ENCODE measurements at regions not wholly inside any gene's neighbourhood (a gene's known extent, or its start where the extent isn't known, plus 50 kb on each side); places are given as distances from the start of the nearest gene placed in this dataset.

DNA sequence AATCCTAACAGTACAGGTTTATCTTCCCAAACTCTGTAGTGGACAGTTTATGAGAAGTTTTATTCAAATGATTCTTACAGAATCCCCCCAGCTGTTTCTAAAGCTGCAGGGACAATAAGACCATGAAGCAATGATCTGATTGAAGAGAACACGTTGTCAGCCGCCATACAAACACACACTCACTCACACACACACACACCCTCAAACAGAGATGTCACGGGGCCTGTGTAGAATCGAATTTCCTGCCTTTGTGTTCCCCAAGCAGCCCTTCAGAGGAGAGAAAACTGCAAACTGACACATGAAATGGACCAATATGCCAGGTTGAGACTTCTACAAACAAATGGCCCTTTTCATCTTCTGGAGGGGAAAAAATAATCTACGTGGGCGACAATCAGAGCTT lies 80.5 kb upstream of the TBX3 start:
- Histone ChIP-seq H2AFZ (ENCODE audit: low read length) (no peak overlapping the region), H3K79me2 (ENCODE audit: insufficient read depth, low read length) (no peaks in the 10 kb centered on the region), H3K9me2 (ENCODE audit: low read depth, low read length) (no peaks in the 10 kb centered on the region), H3K27ac (ENCODE audit: low read depth, low read length, poor library complexity, severe bottlenecking) (no peak overlapping the region), H3K9ac (ENCODE audit: low read length) (no peak overlapping the region), H3K9me3 (ENCODE audit: low read length) (no peaks in the 10 kb centered on the region), H3K4me3 (ENCODE audit: low read depth, low read length, poor library complexity, severe bottlenecking) (no peak overlapping the region), H3K4me1 (ENCODE audit: insufficient read depth, low read length, severe bottlenecking) (no peaks in the 10 kb centered on the region), H3K36me3 (ENCODE audit: insufficient read depth, low read length) (no peaks in the 10 kb centered on the region), H4K20me1 (ENCODE audit: insufficient read depth, low read length) (no peaks in the 10 kb centered on the region), H3F3A (ENCODE audit: insufficient read depth, low read length) (no peaks in the 10 kb centered on the region), H3K4me2 (ENCODE audit: low read length) (no peak overlapping the region), H3K27me3 (ENCODE audit: insufficient read depth, low read length) (no peaks in the 10 kb centered on the region)
- TF ChIP-seq, protein P1, sequence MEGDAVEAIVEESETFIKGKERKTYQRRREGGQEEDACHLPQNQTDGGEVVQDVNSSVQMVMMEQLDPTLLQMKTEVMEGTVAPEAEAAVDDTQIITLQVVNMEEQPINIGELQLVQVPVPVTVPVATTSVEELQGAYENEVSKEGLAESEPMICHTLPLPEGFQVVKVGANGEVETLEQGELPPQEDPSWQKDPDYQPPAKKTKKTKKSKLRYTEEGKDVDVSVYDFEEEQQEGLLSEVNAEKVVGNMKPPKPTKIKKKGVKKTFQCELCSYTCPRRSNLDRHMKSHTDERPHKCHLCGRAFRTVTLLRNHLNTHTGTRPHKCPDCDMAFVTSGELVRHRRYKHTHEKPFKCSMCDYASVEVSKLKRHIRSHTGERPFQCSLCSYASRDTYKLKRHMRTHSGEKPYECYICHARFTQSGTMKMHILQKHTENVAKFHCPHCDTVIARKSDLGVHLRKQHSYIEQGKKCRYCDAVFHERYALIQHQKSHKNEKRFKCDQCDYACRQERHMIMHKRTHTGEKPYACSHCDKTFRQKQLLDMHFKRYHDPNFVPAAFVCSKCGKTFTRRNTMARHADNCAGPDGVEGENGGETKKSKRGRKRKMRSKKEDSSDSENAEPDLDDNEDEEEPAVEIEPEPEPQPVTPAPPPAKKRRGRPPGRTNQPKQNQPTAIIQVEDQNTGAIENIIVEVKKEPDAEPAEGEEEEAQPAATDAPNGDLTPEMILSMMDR (IDR thresholded peaks at IDR 0.05; ENCODE audit: low read length), result no peak
- no peak for TF ChIP-seq EZH2 (IDR thresholded peaks at IDR 0.05; ENCODE audit: borderline replicate concordance, low read length)

DNA sequence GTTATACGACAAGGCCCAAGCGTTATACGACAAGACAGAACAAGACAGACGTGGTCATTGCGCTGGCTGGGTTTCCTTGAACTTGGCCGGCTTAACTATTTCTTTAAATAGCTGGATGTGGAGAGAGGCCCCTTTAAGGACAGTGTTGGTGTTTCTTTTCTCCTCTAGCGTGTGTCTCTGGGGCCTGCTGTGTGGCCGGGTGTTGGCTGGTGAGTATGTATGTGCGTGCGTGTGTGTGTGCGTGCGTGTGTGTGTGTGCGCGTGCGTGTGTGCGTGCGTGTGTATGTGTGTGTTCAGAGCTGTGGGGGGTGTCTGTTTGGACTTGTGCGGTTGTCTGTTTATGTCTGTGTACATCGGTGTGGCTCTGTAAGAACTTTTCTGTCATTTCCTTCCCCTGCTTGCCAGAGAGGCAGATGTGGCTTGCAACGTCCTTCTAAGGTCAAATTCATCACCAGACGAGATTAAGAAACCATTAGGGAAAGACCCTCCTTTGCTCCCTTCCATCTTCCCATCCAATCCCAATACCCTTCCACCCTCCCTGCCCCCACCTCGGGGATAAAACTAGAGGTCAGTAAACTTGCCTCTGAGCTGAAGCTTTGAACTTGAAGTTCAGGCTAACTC lies 78.6 kb upstream of the TBX3 start:
- H3K36me3 ChIP-seq (ENCODE audit: insufficient read depth, low read length), result no peaks in the 10 kb centered on the region
- no peaks in the 10 kb centered on the region for H3K9me3 ChIP-seq (ENCODE audit: low read length)
- H3K79me2 ChIP-seq (ENCODE audit: insufficient read depth, low read length), result no peaks in the 10 kb centered on the region
- H3F3A ChIP-seq (ENCODE audit: insufficient read depth, low read length), result no peaks in the 10 kb centered on the region
- H3K27me3 ChIP-seq (ENCODE audit: insufficient read depth, low read length), result no peaks in the 10 kb centered on the region
- H3K27ac ChIP-seq (ENCODE audit: low read depth, low read length, poor library complexity, severe bottlenecking), result no peak overlapping the region
- no peaks in the 10 kb centered on the region for H3K4me1 ChIP-seq (ENCODE audit: insufficient read depth, low read length, severe bottlenecking)
- no peak overlapping the region for H3K4me3 ChIP-seq (ENCODE audit: low read depth, low read length, poor library complexity, severe bottlenecking)
- TF ChIP-seq EZH2 (IDR thresholded peaks at IDR 0.05; ENCODE audit: borderline replicate concordance, low read length), result no peak
- TF ChIP-seq, protein P1 (IDR thresholded peaks at IDR 0.05; ENCODE audit: low read length), result no peak
- no peak overlapping the region for H2AFZ ChIP-seq (ENCODE audit: low read length)
- no peak overlapping the region for H3K4me2 ChIP-seq (ENCODE audit: low read length)
- no peaks in the 10 kb centered on the region for H4K20me1 ChIP-seq (ENCODE audit: insufficient read depth, low read length)
- H3K9me2 ChIP-seq (ENCODE audit: low read depth, low read length), result no peaks in the 10 kb centered on the region
- H3K9ac ChIP-seq (ENCODE audit: low read length), result no peak overlapping the region

DNA sequence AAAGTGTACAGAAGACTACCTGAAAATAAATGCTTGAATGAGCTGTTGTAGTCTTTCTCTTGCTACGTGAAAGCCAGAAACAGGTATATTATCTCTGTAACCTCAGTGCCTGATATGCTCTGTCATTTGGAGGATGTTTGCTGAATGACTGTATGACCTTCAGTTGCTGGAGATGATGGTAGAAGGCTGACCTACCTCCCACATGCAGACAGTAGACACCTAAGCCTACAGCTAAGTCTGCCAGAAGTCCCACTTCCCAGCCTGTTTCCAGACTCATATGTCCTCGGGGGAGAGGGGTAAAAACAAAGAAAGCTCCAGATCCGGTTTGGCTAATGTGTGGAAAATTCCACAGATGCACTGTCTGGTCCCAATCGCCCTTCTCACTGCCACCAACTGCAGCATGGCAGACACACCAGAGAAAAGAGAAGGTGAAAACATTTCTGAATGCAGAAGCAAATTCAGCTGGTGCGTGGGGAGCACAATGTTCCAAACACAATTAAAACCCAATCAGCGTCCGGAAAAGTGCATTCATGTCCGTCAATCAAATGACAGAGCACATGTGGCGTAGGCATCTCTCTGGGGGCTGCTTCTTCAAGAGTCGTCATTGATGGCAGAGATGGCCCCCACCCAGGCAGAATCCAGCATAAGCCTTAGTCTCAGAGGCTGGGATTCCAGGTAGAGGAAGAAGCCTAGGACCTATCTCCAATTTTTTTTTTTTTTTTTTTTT lies 76.3 kb upstream of the TBX3 start:
- Histone ChIP-seq H2AFZ (ENCODE audit: low read length) (no peak overlapping the region), H3K4me1 (ENCODE audit: insufficient read depth, low read length, severe bottlenecking) (no peaks in the 10 kb centered on the region), H3K27me3 (ENCODE audit: insufficient read depth, low read length) (no peaks in the 10 kb centered on the region), H3K79me2 (ENCODE audit: insufficient read depth, low read length) (no peaks in the 10 kb centered on the region), H3K4me2 (ENCODE audit: low read length) (no peak overlapping the region), H4K20me1 (ENCODE audit: insufficient read depth, low read length) (no peaks in the 10 kb centered on the region), H3K9ac (ENCODE audit: low read length) (no peak overlapping the region), H3K36me3 (ENCODE audit: insufficient read depth, low read length) (no peaks in the 10 kb centered on the region), H3K9me2 (ENCODE audit: low read depth, low read length) (no peaks in the 10 kb centered on the region), H3F3A (ENCODE audit: insufficient read depth, low read length) (no peaks in the 10 kb centered on the region), H3K27ac (ENCODE audit: low read depth, low read length, poor library complexity, severe bottlenecking) (no peak overlapping the region), H3K9me3 (ENCODE audit: low read length) (no peaks in the 10 kb centered on the region), H3K4me3 (ENCODE audit: low read depth, low read length, poor library complexity, severe bottlenecking) (no peak overlapping the region)
- TF ChIP-seq, protein P1 (IDR thresholded peaks at IDR 0.05; ENCODE audit: low read length), result no peak
- TF ChIP-seq EZH2 (IDR thresholded peaks at IDR 0.05; ENCODE audit: borderline replicate concordance, low read length), result no peak

Measured in OCI-LY1 (cell line).